Hematopoietic multipotent progenitor cell treated with erythropoietin and hydrocortisone succinate and interleukin-3 and kit ligand, for 8 days (in vitro differentiated cells): ENCODE measurements at regions not wholly inside any gene's neighbourhood (a gene's known extent, or its start where the extent isn't known, plus 50 kb on each side); places are given as distances from the start of the nearest gene placed in this dataset.
"Not testable (repeated sequence)": the region's sequence is repeated elsewhere in the genome, so short reads cannot be mapped to it uniquely, and the experiment has no call there.

ENCODE experiments used
- DNase-seq: peaks from one replicate; pipeline ENCODE4 v3.0.0-alpha.2; 2015

- no peak for DNase-seq
Observed at GRCh38 chr13:44848920-44849676, 140.2 kb downstream of the NUFIP1 start.

- not testable (repeated sequence) for DNase-seq
Observed at GRCh38 chr13:44845281-44846058, 143.8 kb downstream of the NUFIP1 start.

GRCh38 chr13:44844786-44845185, 144.5 kb downstream of the NUFIP1 start:
- no peak for DNase-seq

GRCh38 chr13:44843403-44843802, 145.9 kb downstream of the NUFIP1 start:
- DNase-seq: peak; percentile 44

GRCh38 chr13:44842158-44842557, 147.1 kb downstream of the NUFIP1 start:
- no peak for DNase-seq

GRCh38 chr13:44840131-44840530, 149.1 kb downstream of the NUFIP1 start:
- no peak for DNase-seq

- no peak for DNase-seq
Observed at GRCh38 chr13:44837250-44837649, 152.0 kb downstream of the NUFIP1 start.

DNA sequence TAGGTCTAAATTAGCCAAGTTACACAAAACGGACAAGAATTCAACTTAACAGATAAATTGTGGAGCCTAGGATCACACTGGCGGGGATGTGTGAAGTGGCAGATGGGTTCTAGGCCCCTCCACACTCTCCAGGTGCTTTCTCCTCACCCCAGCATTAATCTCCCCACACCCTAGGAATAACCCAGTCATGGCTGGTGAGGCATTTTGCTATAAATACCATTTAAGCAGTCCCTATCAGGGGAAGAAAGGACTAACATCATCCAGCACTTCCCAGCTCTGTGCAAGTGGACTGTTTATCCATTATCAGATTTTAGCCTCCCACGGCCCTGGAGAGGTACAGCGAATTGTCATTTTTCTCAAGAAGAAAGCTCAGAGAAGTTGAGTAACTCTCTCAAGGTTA, 154.9 kb downstream of the NUFIP1 start:
- DNase-seq: no peak

- DNase-seq: no peak
Observed at GRCh38 chr13:44833626-44834025, 155.6 kb downstream of the NUFIP1 start.

- no peak for DNase-seq
Observed at GRCh38 chr13:44833139-44833538, 156.1 kb downstream of the NUFIP1 start.

DNA sequence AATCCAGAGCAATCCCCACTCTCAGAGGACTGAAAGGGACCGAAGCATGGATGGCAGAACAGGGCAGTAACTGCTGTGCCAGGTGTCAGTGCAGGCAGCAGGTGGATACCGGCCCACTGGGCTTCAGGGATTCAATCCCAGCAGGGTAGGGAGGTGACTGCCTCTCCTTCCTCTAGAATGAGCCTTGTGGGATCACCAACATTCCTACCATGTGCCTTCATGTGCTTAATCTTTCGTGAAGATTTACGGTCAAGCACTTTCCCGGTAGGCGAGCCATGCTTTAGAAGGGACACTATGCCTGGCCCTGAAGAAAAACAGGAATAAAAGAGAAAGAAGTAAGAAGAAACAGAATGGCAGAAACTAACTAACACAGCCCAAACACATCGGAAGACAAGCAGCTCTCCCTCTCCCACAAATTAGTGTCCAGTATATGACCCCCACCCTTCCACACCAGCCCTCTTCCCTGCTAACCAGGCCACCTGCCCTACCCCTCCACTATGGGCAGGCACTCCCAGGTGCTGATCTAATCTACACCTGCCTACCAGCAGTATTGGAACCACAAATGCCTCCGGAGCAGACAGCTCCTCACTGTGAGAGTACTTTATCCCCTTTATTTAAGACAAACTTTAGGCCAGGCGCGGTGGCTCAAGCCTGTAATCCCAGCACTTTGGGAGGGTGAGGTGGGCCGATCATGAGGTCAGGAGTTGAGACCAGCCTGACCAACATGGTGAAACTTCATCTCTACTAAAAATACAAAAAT, 162.5 kb downstream of the NUFIP1 start:
- DNase-seq: no peak

- no peak for DNase-seq
Observed at GRCh38 chr13:44825953-44826352, 163.3 kb downstream of the NUFIP1 start.

- DNase-seq: not testable (repeated sequence)
Observed at GRCh38 chr13:44823555-44823954, 165.7 kb downstream of the NUFIP1 start.

GRCh38 chr13:44822291-44822690, 167.0 kb downstream of the NUFIP1 start:
- no peak for DNase-seq

- no peak for DNase-seq
Observed at GRCh38 chr13:44819772-44820171, 169.5 kb downstream of the NUFIP1 start.

- DNase-seq: peak; percentile 36
Observed at GRCh38 chr13:44819245-44819644, 170.0 kb downstream of the NUFIP1 start.

DNA sequence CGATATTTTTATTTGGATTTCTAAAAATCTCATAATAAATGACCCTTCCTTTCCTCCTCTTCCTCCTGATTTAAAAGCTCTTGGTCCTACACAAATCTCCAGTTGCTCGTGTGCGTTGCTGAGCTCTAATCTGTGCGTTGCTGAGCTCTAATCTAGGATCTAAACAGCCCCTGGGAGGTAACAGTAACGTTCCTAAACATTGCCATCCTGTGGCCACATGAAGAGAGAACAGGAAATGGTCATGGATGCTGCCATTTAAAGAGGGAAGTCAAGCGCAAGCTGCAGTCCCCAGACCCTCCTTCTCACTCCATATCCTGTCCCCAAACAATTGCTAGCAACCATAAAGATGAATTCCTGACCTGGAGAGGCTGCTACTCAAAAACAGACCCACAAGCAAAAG, 170.8 kb downstream of the NUFIP1 start:
- peak; percentile 59 for DNase-seq

DNA sequence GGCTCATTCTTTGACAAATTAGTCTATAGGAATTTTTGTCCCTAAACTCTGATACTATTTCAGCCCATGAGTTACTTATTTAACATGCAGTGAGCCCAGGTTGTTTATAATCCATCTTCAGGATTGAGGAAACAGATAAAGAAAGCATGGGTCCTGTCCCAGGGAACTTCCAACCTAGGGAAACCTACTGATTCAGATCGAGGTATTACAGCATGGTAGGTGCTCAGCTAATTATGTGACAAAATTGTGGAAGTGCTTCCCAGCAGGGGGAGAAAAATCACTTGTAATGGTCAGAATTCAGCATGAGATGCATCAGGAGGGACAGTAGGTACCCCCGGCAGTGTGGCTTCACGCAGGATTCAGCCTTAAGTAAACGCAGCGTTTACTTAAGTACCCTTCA, 171.3 kb downstream of the NUFIP1 start:
- no peak for DNase-seq

DNA sequence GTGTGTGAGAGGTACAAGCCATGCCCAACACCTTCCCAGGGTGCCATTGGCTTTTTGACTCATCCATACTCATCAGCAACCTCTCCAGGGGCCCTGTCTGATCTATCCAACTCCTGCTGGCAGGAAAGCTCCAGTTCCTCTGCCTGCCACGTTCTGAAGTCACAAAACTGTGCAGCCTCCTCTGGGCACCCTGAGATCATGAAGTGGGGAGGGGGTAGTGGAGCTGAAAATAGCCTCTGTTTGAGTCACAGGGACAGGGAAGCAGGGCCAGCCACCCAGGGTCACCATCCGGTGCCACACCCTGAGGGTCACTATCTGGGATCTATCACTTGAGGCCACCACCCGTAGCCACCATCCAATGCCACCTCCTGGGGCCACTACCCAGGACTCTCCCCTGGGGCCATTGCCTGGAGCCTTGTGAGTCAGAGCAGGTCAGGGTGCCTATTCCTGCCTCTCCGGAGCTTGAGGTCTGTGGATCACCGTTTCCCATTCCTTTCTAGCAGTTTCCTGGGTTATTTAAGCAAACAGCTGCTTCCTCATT, 172.1 kb downstream of the NUFIP1 start:
- no peak for DNase-seq

GRCh38 chr13:44816701-44817100, 172.6 kb downstream of the NUFIP1 start:
- no peak for DNase-seq

GRCh38 chr13:44815623-44816022, 173.6 kb downstream of the NUFIP1 start:
- DNase-seq: no peak

- DNase-seq: no peak
Observed at GRCh38 chr13:44814836-44815235, 174.4 kb downstream of the NUFIP1 start.

- no peak for DNase-seq
Observed at GRCh38 chr13:44814161-44814560, 175.1 kb downstream of the NUFIP1 start.
